Fibroblast of lung (primary cell): ENCODE measurements at regions not wholly inside any gene's neighbourhood (a gene's known extent, or its start where the extent isn't known, plus 50 kb on each side); places are given as distances from the start of the nearest gene placed in this dataset.

Experiments
- CTCF ChIP-seq, 2 donors: IDR thresholded peaks in 1 of 2; conservative IDR thresholded peaks in 1 of 2; 1 replicate in 1 of 2; 2 replicates in 1 of 2; pipeline ENCODE4 v1.5.1; 2011 to 2012; ENCODE audit warnings: low read length in 2 of 2, control low read depth in 1 of 2, inconsistent platforms in 1 of 2, low read depth in 1 of 2, mild to moderate bottlenecking in 1 of 2
- EZH2 ChIP-seq: IDR thresholded peaks from 2 replicates; pipeline ENCODE4 v1.5.1; 2012; ENCODE audit warnings: low read length, control low read depth, mild to moderate bottlenecking; ENCODE audit errors: missing control alignments

GRCh38 chr3:178324356-178324755 lies 211.9 kb upstream of the KCNMB2 start:
- TF ChIP-seq CTCF (conservative IDR thresholded peaks at IDR 0.05 in 1 of 2, IDR thresholded peaks at IDR 0.05 in 1 of 2; ENCODE audit: low read depth in 1 of 2, low read length in 2 of 2) (no peak), EZH2 (no peak)
